Panc1 (cell line): ENCODE measurements at regions not wholly inside any gene's neighbourhood (a gene's known extent, or its start where the extent isn't known, plus 50 kb on each side); places are given as distances from the start of the nearest gene placed in this dataset.
"Not testable (repeated sequence)": the region's sequence is repeated elsewhere in the genome, so short reads cannot be mapped to it uniquely, and the experiment has no call there.

Source experiments
- ATAC-seq: fragments of 200-7000 bp; cut with Tn5 transposase; 2 replicates; pipeline ENCODE4 v1.9.1; 2020; ENCODE audit warnings: mild to moderate bottlenecking, moderate library complexity
- BruUV-seq: library from RNA; stranded (reverse); fragments of 400-500 nt; replicated peaks from 2 replicates; lab custom pipeline; 2021; lab: Mats Ljungman, UMichigan
- CTCF ChIA-PET: fragments of 300-600 bp; sonication (Branson Sonifier 250); formaldehyde crosslinking; loops from one replicate; lab custom pipeline; 2022; ENCODE audit warnings: antibody characterized with exemption; lab: Charles Lee
- POLR2A ChIA-PET: fragments of 300-600 bp; sonication (Branson Sonifier 250); formaldehyde crosslinking; loops from one replicate; lab custom pipeline; 2022; ENCODE audit warnings: antibody characterized with exemption; lab: Charles Lee
- DNase-seq: peaks from one replicate; pipeline ENCODE4 v3.0.0-alpha.2; 2010; ENCODE audit warnings: low read depth, low spot score
- H3K27ac ChIP-seq: 2 replicates; pipeline ENCODE4 v1.5.1; 2011; ENCODE audit warnings: mild to moderate bottlenecking, low read length, inconsistent platforms
- H3K27me3 ChIP-seq: fragments of 200-500 bp; sonication (Bioruptor generic); 2 replicates; pipeline ENCODE4 v1.6.0; 2014; ENCODE audit warnings: low read length, inconsistent platforms; ENCODE audit not compliant: control insufficient read depth, insufficient read depth
- H3K36me3 ChIP-seq: fragments of 200-500 bp; sonication (Bioruptor generic); 2 replicates; pipeline ENCODE4 v1.5.1; 2014; ENCODE audit warnings: inconsistent platforms, mild to moderate bottlenecking, low read length, moderate library complexity; ENCODE audit not compliant: control insufficient read depth, insufficient read depth
- H3K4me1 ChIP-seq: 2 replicates; pipeline ENCODE4 v1.5.1; 2011; ENCODE audit warnings: inconsistent platforms, mild to moderate bottlenecking, low read length, moderate library complexity; ENCODE audit not compliant: control insufficient read depth, insufficient read depth
- H3K4me3 ChIP-seq, 2 experiments: 2 replicates each; pipeline ENCODE4 v1.5.1; 2011 to 2012; ENCODE audit warnings: low read depth in 2 of 2, low read length in 2 of 2, mild to moderate bottlenecking in 2 of 2, inconsistent platforms in 1 of 2, moderate library complexity in 1 of 2
- H3K9me3 ChIP-seq: fragments of 200-500 bp; sonication (Bioruptor generic); 2 replicates; pipeline ENCODE4 v1.5.1; 2014; ENCODE audit warnings: low read depth, mild to moderate bottlenecking, inconsistent platforms, low read length, moderate library complexity; ENCODE audit not compliant: control insufficient read depth, insufficient read depth
- POLR2AphosphoS5 ChIP-seq: IDR thresholded peaks from 2 replicates; pipeline ENCODE4 v1.6.1; 2012; ENCODE audit warnings: mild to moderate bottlenecking, low read depth, low read length, moderate library complexity
- REST ChIP-seq, 2 experiments: IDR thresholded peaks; 2 replicates each; pipeline ENCODE4 v1.6.1; 2011 to 2012; ENCODE audit warnings: low read depth in 2 of 2, control low read depth in 1 of 2, low read length in 1 of 2, mild to moderate bottlenecking in 1 of 2, moderate library complexity in 1 of 2; ENCODE audit not compliant: insufficient read depth in 1 of 2
- SIN3A ChIP-seq: IDR thresholded peaks from 2 replicates; pipeline ENCODE4 v1.6.1; 2012; ENCODE audit warnings: low read depth, mild to moderate bottlenecking, low read length, moderate library complexity, borderline replicate concordance; ENCODE audit not compliant: insufficient read depth
- TCF7L2 ChIP-seq: IDR thresholded peaks from 2 replicates; pipeline ENCODE4 v1.6.1; 2011; ENCODE audit warnings: mild to moderate bottlenecking, low read depth, low read length, inconsistent platforms
- in situ Hi-C: cut with HindIII; loops from 2 replicates; pipeline ENCODE4 v1.10.0; 2016; ENCODE audit warnings: low sequenced_read_pairs, low pct_unique_long_range_greater_than_20kb
- intact Hi-C: fragments of 100-400 bp; cut with micrococcal nuclease; formaldehyde crosslinking; loops from one replicate; pipeline ENCODE4 v1.10.0; 2022; ENCODE audit not compliant: unreplicated experiment
- TF ChIP-seq, protein P1 (sequence below): fragments of 450-650 bp; IDR thresholded peaks from 2 replicates; pipeline ENCODE4 v1.5.1; 2017; ENCODE audit warnings: mild to moderate bottlenecking

DNA sequence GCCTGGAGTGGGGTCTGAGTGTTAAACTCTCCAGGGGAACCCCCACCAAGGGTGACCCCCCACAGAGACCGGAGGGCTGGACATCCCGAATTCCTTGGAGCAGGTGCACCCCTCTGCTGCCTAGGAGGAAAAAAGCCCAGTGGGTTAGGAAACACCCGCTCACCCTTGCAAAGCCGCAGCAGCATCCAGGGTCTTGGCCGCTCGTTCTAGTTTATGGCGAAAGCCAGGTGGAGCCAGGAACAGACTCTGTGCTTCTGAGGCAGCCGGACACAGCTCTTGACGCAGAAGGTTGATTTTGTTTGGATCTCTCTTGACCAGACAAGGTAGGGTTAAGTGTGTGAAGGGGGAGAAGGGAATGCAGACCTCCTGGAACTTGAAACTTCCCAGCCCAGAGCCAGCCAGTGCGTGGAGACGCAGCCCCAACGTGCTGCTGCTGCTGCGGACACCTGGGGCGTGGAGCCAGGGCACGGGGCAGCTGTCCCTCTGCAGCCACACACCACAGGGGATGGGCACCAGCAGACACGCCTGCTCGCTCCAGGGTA is 154.5 kb downstream of the LAT start:
- DNase-seq: no peak
- CTCF ChIA-PET: no interaction called here
- Histone ChIP-seq H3K27ac (no peak overlapping the region), H3K27me3 (no peaks in the 10 kb centered on the region), H3K9me3 (no peaks in the 10 kb centered on the region), H3K4me1 (no peaks in the 10 kb centered on the region), H3K4me3 (no peak overlapping the region), H3K36me3 (no peaks in the 10 kb centered on the region)
- in situ Hi-C loops: no loop called here
- POLR2A ChIA-PET: no interaction called here
- BruUV-seq: no TSS peak
- intact Hi-C loops: no loop called here
- TF ChIP-seq SIN3A (no peak), POLR2AphosphoS5 (no peak), REST (IDR thresholded peaks at IDR 0.05; ENCODE audit: insufficient read depth in 1 of 2, low read depth in 2 of 2, low read length in 1 of 2) (no peak), TCF7L2 (no peak)
- TF ChIP-seq, protein P1, sequence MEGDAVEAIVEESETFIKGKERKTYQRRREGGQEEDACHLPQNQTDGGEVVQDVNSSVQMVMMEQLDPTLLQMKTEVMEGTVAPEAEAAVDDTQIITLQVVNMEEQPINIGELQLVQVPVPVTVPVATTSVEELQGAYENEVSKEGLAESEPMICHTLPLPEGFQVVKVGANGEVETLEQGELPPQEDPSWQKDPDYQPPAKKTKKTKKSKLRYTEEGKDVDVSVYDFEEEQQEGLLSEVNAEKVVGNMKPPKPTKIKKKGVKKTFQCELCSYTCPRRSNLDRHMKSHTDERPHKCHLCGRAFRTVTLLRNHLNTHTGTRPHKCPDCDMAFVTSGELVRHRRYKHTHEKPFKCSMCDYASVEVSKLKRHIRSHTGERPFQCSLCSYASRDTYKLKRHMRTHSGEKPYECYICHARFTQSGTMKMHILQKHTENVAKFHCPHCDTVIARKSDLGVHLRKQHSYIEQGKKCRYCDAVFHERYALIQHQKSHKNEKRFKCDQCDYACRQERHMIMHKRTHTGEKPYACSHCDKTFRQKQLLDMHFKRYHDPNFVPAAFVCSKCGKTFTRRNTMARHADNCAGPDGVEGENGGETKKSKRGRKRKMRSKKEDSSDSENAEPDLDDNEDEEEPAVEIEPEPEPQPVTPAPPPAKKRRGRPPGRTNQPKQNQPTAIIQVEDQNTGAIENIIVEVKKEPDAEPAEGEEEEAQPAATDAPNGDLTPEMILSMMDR: no peak
- peak; percentile 20; the same call in 1 of the 2 replicates for ATAC-seq

- H3K4me1 ChIP-seq, DNase-seq, CTCF ChIA-PET, H3K27me3 ChIP-seq, BruUV-seq, intact Hi-C loops, H3K9me3 ChIP-seq, in situ Hi-C loops, POLR2A ChIA-PET, H3K4me3 ChIP-seq, ATAC-seq, H3K27ac ChIP-seq, H3K36me3 ChIP-seq: not testable (repeated sequence)
Observed at GRCh38 chr16:29138698-29139097, 153.8 kb downstream of the LAT start.

- CTCF ChIA-PET, H3K36me3 ChIP-seq, BruUV-seq, ATAC-seq, in situ Hi-C loops, H3K4me1 ChIP-seq, H3K4me3 ChIP-seq, POLR2A ChIA-PET, H3K9me3 ChIP-seq, DNase-seq, intact Hi-C loops, H3K27ac ChIP-seq, H3K27me3 ChIP-seq: not testable (repeated sequence)
Observed at GRCh38 chr16:29137894-29138662, 153.2 kb downstream of the LAT start.

DNA sequence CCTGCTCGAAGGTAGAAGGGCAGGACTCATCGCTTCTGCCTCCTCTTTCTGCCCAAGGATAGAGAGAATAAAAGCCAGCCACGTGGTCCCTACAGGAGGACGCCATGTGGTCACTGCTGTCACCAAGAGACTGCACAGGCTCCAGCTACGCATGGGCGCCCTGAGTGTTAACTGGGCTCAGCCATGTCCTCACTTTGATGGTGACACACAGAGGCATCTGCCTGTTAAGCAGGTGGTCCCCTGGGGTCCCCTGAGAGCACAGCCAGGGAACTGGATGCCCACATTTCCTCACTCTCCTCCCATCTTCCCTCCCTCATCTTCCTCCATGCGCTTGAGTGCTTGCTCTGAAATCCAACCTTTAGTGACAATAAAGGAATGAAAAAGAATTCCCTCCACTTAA is 152.6 kb downstream of the LAT start:
- in situ Hi-C loops, CTCF ChIA-PET, H3K9me3 ChIP-seq, H3K4me1 ChIP-seq, BruUV-seq, intact Hi-C loops, DNase-seq, H3K27me3 ChIP-seq, H3K36me3 ChIP-seq, ATAC-seq, H3K27ac ChIP-seq, POLR2A ChIA-PET, H3K4me3 ChIP-seq: not testable (repeated sequence)

- H3K9me3 ChIP-seq, ATAC-seq, H3K4me1 ChIP-seq, in situ Hi-C loops, intact Hi-C loops, DNase-seq, H3K27ac ChIP-seq, CTCF ChIA-PET, H3K4me3 ChIP-seq, BruUV-seq, POLR2A ChIA-PET, H3K27me3 ChIP-seq, H3K36me3 ChIP-seq: not testable (repeated sequence)
Observed at GRCh38 chr16:29136916-29137315, 152.1 kb downstream of the LAT start.
